GM23338 (cell line): ENCODE measurements at regions not wholly inside any gene's neighbourhood (a gene's known extent, or its start where the extent isn't known, plus 50 kb on each side); places are given as distances from the start of the nearest gene placed in this dataset.

ENCODE experiments used
- ATAC-seq: fragments of 200-7000 bp; cut with Tn5 transposase; 3 replicates; pipeline ENCODE4 v1.9.1; 2020
- DNase-seq: peaks from one replicate; pipeline ENCODE4 v3.0.0-alpha.2; 2015; ENCODE audit warnings: low spot score
- H2AFZ ChIP-seq: fragments of 200-600 bp; sonication (generic); 2 replicates; pipeline ENCODE4 v1.8.0; 2016; ENCODE audit warnings: antibody characterized with exemption, mild to moderate bottlenecking, moderate library complexity
- H3F3A ChIP-seq: fragments of 200-600 bp; sonication (generic); replicated peaks from 2 replicates; pipeline ENCODE4 v1.8.0; 2017; ENCODE audit warnings: antibody characterized with exemption, mixed run types, low read depth
- H3K27ac ChIP-seq: fragments of 200-600 bp; sonication (generic); 2 replicates; pipeline ENCODE4 v1.6.1; 2016; ENCODE audit warnings: low read depth
- H3K27me3 ChIP-seq: fragments of 200-600 bp; sonication (generic); 2 replicates; pipeline ENCODE4 v1.8.0; 2016; ENCODE audit warnings: mild to moderate bottlenecking, mixed run types, moderate library complexity; ENCODE audit not compliant: insufficient read depth
- H3K36me3 ChIP-seq: fragments of 200-600 bp; sonication (generic); 2 replicates; pipeline ENCODE4 v1.8.0; 2016; ENCODE audit warnings: mild to moderate bottlenecking; ENCODE audit not compliant: insufficient read depth
- H3K4me1 ChIP-seq: fragments of 200-600 bp; sonication (generic); 2 replicates; pipeline ENCODE4 v1.8.0; 2016; ENCODE audit warnings: mild to moderate bottlenecking, moderate library complexity; ENCODE audit not compliant: insufficient read depth
- H3K4me2 ChIP-seq: fragments of 200-600 bp; sonication (generic); 2 replicates; pipeline ENCODE4 v1.7.1; 2017; ENCODE audit warnings: mixed run types
- H3K4me3 ChIP-seq: fragments of 200-600 bp; sonication (generic); 2 replicates; pipeline ENCODE4 v1.6.1; 2016; ENCODE audit warnings: mixed run types
- H3K79me2 ChIP-seq: fragments of 200-600 bp; sonication (generic); replicated peaks from 2 replicates; pipeline ENCODE4 v1.8.0; 2017; ENCODE audit warnings: mild to moderate bottlenecking; ENCODE audit not compliant: insufficient read depth
- H3K9me2 ChIP-seq: fragments of 200-600 bp; sonication (generic); 2 replicates; pipeline ENCODE4 v1.8.0; 2017; ENCODE audit not compliant: insufficient read depth
- H4K20me1 ChIP-seq: fragments of 200-600 bp; sonication (generic); replicated peaks from 2 replicates; pipeline ENCODE4 v1.8.0; 2017; ENCODE audit warnings: mild to moderate bottlenecking; ENCODE audit not compliant: insufficient read depth
- H3K27ac Mint-ChIP-seq: 2 replicates; pipeline ENCODE4 v1.8.0; 2020; ENCODE audit warnings: inconsistent platforms, mild to moderate bottlenecking, moderate library complexity, mixed read lengths
- H3K27me3 Mint-ChIP-seq: 3 replicates; pipeline ENCODE4 v1.8.0; 2022; ENCODE audit warnings: low read depth, mild to moderate bottlenecking, moderate library complexity, mixed read lengths, inconsistent platforms; ENCODE audit not compliant: insufficient read depth, poor library complexity
- H3K36me3 Mint-ChIP-seq: 3 replicates; pipeline ENCODE4 v1.8.0; 2021; ENCODE audit warnings: low read depth, mild to moderate bottlenecking, inconsistent platforms, moderate library complexity, mixed read lengths
- H3K4me1 Mint-ChIP-seq: 3 replicates; pipeline ENCODE4 v1.8.0; 2020; ENCODE audit warnings: mild to moderate bottlenecking, inconsistent platforms, mixed read lengths
- H3K4me3 Mint-ChIP-seq: 3 replicates; pipeline ENCODE4 v1.8.0; 2021; ENCODE audit warnings: moderate library complexity, mild to moderate bottlenecking, inconsistent platforms, mixed read lengths
- H3K9me3 Mint-ChIP-seq: 3 replicates; pipeline ENCODE4 v1.8.0; 2020; ENCODE audit warnings: moderate library complexity, mild to moderate bottlenecking, inconsistent platforms, mixed read lengths
- CREB1 ChIP-seq: fragments of 250-450 bp; sonication (Bioruptor Pico); IDR thresholded peaks from 2 replicates; pipeline ENCODE4 v1.5.0; 2020; ENCODE audit warnings: low read depth, mild to moderate bottlenecking, moderate library complexity
- ETS1 ChIP-seq: IDR thresholded peaks from 2 replicates; pipeline ENCODE4 v1.6.1; 2016; ENCODE audit warnings: antibody characterized with exemption
- EZH2 ChIP-seq: fragments of 200-600 bp; sonication (generic); IDR thresholded peaks from one replicate; pipeline ENCODE4 v1.8.0; 2017; ENCODE audit warnings: antibody characterized with exemption, mild to moderate bottlenecking, low read depth; ENCODE audit not compliant: unreplicated experiment
- EZH2phosphoT487 ChIP-seq: fragments of 200-600 bp; sonication (generic); IDR thresholded peaks from one replicate; pipeline ENCODE4 v1.8.1; 2018; ENCODE audit warnings: antibody characterized with exemption; ENCODE audit not compliant: unreplicated experiment
- JUNB ChIP-seq: IDR thresholded peaks from one replicate; pipeline ENCODE4 v1.6.1; 2016; ENCODE audit warnings: antibody characterized with exemption; ENCODE audit not compliant: unreplicated experiment
- NANOG ChIP-seq: IDR thresholded peaks from 2 replicates; pipeline ENCODE4 v1.6.1; 2016; ENCODE audit warnings: antibody characterized with exemption, borderline replicate concordance
- ZNF114 ChIP-seq: fragments of 250-450 bp; sonication (Bioruptor Pico); IDR thresholded peaks from 2 replicates; pipeline ENCODE4 v1.5.0; 2020; ENCODE audit warnings: mild to moderate bottlenecking, moderate library complexity
- ZNF331 ChIP-seq: fragments of 250-450 bp; sonication (Bioruptor Pico); IDR thresholded peaks from 2 replicates; pipeline ENCODE4 v1.5.0; 2020; ENCODE audit warnings: low read depth, mild to moderate bottlenecking, moderate library complexity
- ZNF462 ChIP-seq: fragments of 250-450 bp; sonication (Bioruptor Pico); IDR thresholded peaks from 2 replicates; pipeline ENCODE4 v1.5.0; 2020; ENCODE audit warnings: mild to moderate bottlenecking, moderate library complexity
- TF ChIP-seq, protein P1 (sequence below): IDR thresholded peaks from one replicate; pipeline ENCODE4 v1.6.1; 2018; ENCODE audit warnings: antibody characterized with exemption; ENCODE audit not compliant: unreplicated experiment
- TF ChIP-seq, protein P2 (sequence below), 2 experiments: fragments of 200-600 bp in 1 of 2; sonication (generic) in 1 of 2; conservative IDR thresholded peaks; 2 replicates each; pipeline versions ENCODE4 v1.5.1 to v1.6.1; 2016 to 2017; ENCODE audit warnings: antibody characterized with exemption in 2 of 2, low read depth in 2 of 2, mild to moderate bottlenecking in 2 of 2, moderate library complexity in 1 of 2

DNA sequence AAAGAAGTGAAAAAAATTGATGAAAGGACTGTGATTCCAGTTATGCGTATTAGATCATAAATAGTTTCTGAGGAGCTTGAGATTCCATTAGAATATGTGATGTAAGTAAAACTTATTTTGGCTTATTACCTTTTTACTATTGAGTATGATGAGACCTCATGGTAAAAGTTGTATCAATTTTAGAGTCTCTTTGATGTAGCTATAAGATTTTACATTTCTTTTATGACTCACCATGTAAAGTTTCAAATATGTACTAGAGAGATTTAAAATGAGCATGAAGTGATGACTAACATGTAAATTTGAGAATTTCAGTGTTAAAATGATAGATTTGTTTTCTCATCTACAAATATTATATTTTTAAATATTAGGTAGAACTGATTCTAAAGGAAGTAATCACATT lies 276.5 kb downstream of the OTUD1 start:
- no peak for ATAC-seq
- H2AFZ ChIP-seq, result no peak overlapping the region
- no peaks in the 10 kb centered on the region for H3K79me2 ChIP-seq
- H3K4me2 ChIP-seq, result no peak overlapping the region
- no peak for TF ChIP-seq ZNF331 (CRISPR knock-in tag)
- no peak for TF ChIP-seq JUNB
- no peak for TF ChIP-seq CREB1
- TF ChIP-seq, protein P1, sequence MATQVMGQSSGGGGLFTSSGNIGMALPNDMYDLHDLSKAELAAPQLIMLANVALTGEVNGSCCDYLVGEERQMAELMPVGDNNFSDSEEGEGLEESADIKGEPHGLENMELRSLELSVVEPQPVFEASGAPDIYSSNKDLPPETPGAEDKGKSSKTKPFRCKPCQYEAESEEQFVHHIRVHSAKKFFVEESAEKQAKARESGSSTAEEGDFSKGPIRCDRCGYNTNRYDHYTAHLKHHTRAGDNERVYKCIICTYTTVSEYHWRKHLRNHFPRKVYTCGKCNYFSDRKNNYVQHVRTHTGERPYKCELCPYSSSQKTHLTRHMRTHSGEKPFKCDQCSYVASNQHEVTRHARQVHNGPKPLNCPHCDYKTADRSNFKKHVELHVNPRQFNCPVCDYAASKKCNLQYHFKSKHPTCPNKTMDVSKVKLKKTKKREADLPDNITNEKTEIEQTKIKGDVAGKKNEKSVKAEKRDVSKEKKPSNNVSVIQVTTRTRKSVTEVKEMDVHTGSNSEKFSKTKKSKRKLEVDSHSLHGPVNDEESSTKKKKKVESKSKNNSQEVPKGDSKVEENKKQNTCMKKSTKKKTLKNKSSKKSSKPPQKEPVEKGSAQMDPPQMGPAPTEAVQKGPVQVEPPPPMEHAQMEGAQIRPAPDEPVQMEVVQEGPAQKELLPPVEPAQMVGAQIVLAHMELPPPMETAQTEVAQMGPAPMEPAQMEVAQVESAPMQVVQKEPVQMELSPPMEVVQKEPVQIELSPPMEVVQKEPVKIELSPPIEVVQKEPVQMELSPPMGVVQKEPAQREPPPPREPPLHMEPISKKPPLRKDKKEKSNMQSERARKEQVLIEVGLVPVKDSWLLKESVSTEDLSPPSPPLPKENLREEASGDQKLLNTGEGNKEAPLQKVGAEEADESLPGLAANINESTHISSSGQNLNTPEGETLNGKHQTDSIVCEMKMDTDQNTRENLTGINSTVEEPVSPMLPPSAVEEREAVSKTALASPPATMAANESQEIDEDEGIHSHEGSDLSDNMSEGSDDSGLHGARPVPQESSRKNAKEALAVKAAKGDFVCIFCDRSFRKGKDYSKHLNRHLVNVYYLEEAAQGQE, result no peak
- TF ChIP-seq EZH2phosphoT487, result no peak
- TF ChIP-seq NANOG, result no peak
- no peak for TF ChIP-seq ETS1
- TF ChIP-seq, protein P2, sequence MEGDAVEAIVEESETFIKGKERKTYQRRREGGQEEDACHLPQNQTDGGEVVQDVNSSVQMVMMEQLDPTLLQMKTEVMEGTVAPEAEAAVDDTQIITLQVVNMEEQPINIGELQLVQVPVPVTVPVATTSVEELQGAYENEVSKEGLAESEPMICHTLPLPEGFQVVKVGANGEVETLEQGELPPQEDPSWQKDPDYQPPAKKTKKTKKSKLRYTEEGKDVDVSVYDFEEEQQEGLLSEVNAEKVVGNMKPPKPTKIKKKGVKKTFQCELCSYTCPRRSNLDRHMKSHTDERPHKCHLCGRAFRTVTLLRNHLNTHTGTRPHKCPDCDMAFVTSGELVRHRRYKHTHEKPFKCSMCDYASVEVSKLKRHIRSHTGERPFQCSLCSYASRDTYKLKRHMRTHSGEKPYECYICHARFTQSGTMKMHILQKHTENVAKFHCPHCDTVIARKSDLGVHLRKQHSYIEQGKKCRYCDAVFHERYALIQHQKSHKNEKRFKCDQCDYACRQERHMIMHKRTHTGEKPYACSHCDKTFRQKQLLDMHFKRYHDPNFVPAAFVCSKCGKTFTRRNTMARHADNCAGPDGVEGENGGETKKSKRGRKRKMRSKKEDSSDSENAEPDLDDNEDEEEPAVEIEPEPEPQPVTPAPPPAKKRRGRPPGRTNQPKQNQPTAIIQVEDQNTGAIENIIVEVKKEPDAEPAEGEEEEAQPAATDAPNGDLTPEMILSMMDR (conservative IDR thresholded peaks at IDR 0.05; ENCODE audit: low read depth in 2 of 2), result no peak
- TF ChIP-seq ZNF114 (CRISPR knock-in tag), result no peak
- TF ChIP-seq EZH2, result no peak
- no peak for TF ChIP-seq ZNF462 (CRISPR knock-in tag)
- peaks cover 2% of the 10 kb centered on the region for H3K9me2 ChIP-seq
- no peaks in the 10 kb centered on the region for H3K4me1 ChIP-seq
- no peak overlapping the region for H3K4me3 ChIP-seq
- no peak overlapping the region for H3K27ac ChIP-seq
- H3K27me3 ChIP-seq, result no peaks in the 10 kb centered on the region
- no peak for DNase-seq
- H3K4me1 Mint-ChIP-seq, result no peaks in the 10 kb centered on the region
- no peak overlapping the region for H3K4me3 Mint-ChIP-seq
- no peaks in the 10 kb centered on the region for H3F3A ChIP-seq
- H3K36me3 ChIP-seq, result no peaks in the 10 kb centered on the region
- H4K20me1 ChIP-seq, result no peaks in the 10 kb centered on the region
- H3K27me3 Mint-ChIP-seq, result no peaks in the 10 kb centered on the region
- no peaks in the 10 kb centered on the region for H3K9me3 Mint-ChIP-seq
- H3K36me3 Mint-ChIP-seq, result no peaks in the 10 kb centered on the region
- no peak overlapping the region for H3K27ac Mint-ChIP-seq
